Keratinocyte (primary cell): ENCODE measurements at regions not wholly inside any gene's neighbourhood (a gene's known extent, or its start where the extent isn't known, plus 50 kb on each side); places are given as distances from the start of the nearest gene placed in this dataset.

Experiments used
- DNase-seq: peaks from one replicate; pipeline ENCODE4 v3.0.0-alpha.2; 2011; ENCODE audit warnings: low read depth, missing footprints, low spot score
- FAIRE-seq: peaks from 2 replicates; lab custom pipeline; 2011; peaks lifted over from hg19 to GRCh38; lab: Jason Lieb, UNC
- H2AFZ ChIP-seq: 2 replicates; pipeline ENCODE4 v1.6.0; 2012; ENCODE audit warnings: low read length, control low read depth, inconsistent platforms; ENCODE audit not compliant: control insufficient read depth
- H3K27ac ChIP-seq: 2 replicates; pipeline ENCODE4 v1.5.1; 2011; ENCODE audit warnings: low read length; ENCODE audit not compliant: control insufficient read depth, insufficient read depth
- H3K27me3 ChIP-seq: 3 replicates; pipeline ENCODE4 v1.6.0; 2011; ENCODE audit warnings: low read length; ENCODE audit not compliant: control insufficient read depth, insufficient read depth; ENCODE audit errors: extremely low read depth
- H3K36me3 ChIP-seq, 2 experiments: 2 replicates in 1 of 2; 3 replicates in 1 of 2; pipeline ENCODE4 v1.5.1; 2011; ENCODE audit warnings: low read length in 2 of 2, mild to moderate bottlenecking in 1 of 2; ENCODE audit not compliant: control insufficient read depth in 2 of 2, insufficient read depth in 2 of 2; ENCODE audit errors: extremely low read depth in 1 of 2
- H3K4me1 ChIP-seq: 3 replicates; pipeline ENCODE4 v1.5.1; 2011; ENCODE audit warnings: low read length; ENCODE audit not compliant: control insufficient read depth, insufficient read depth; ENCODE audit errors: extremely low read depth
- H3K4me2 ChIP-seq: 3 replicates; pipeline ENCODE4 v1.6.0; 2011; ENCODE audit warnings: low read depth, low read length; ENCODE audit not compliant: control insufficient read depth, insufficient read depth; ENCODE audit errors: extremely low read depth
- H3K4me3 ChIP-seq, 3 experiments: fragments of 200-600 bp in 1 of 3; sonication (generic) in 1 of 3; 2 replicates in 2 of 3; 3 replicates in 1 of 3; pipeline ENCODE4 v1.5.1; 2011 to 2016; ENCODE audit warnings: low read length in 3 of 3, mild to moderate bottlenecking in 3 of 3, control low read depth in 2 of 3, inconsistent platforms in 1 of 3, low read depth in 1 of 3, mixed read lengths in 1 of 3, mixed run types in 1 of 3, moderate library complexity in 1 of 3; ENCODE audit not compliant: control insufficient read depth in 2 of 3, insufficient read depth in 2 of 3; ENCODE audit errors: extremely low read depth in 1 of 3
- H3K79me2 ChIP-seq: 2 replicates; pipeline ENCODE4 v1.6.0; 2012; ENCODE audit warnings: low read length; ENCODE audit not compliant: control insufficient read depth, insufficient read depth
- H3K9ac ChIP-seq: 3 replicates; pipeline ENCODE4 v1.6.0; 2011; ENCODE audit warnings: low read length; ENCODE audit not compliant: control insufficient read depth, insufficient read depth; ENCODE audit errors: extremely low read depth
- H3K9me1 ChIP-seq: 3 replicates; pipeline ENCODE4 v1.6.0; 2011; ENCODE audit warnings: low read length; ENCODE audit not compliant: control insufficient read depth, insufficient read depth; ENCODE audit errors: extremely low read depth
- H3K9me3 ChIP-seq: 2 replicates; pipeline ENCODE4 v1.5.1; 2012; ENCODE audit warnings: low read depth, low read length; ENCODE audit not compliant: control insufficient read depth
- H4K20me1 ChIP-seq: 3 replicates; pipeline ENCODE4 v1.6.0; 2011; ENCODE audit warnings: low read length; ENCODE audit not compliant: control insufficient read depth, insufficient read depth; ENCODE audit errors: extremely low read depth
- EZH2 ChIP-seq: IDR thresholded peaks from one replicate; pipeline ENCODE4 v1.6.1; 2012; ENCODE audit warnings: inconsistent platforms, mild to moderate bottlenecking, low read length, moderate library complexity
- dilution Hi-C: fragments of 300-500 bp; cut with MboI; formaldehyde crosslinking; loops from one replicate; pipeline ENCODE4 v1.7.0; 2020; ENCODE audit warnings: low sequenced_read_pairs; ENCODE audit not compliant: extremely low pct_ligation_motif_present
- TF ChIP-seq, protein P1 (sequence below), 3 experiments: IDR thresholded peaks in 1 of 3; conservative IDR thresholded peaks in 1 of 3; optimal IDR thresholded peaks in 1 of 3; 2 replicates in 2 of 3; 3 replicates in 1 of 3; pipeline versions ENCODE3 to v1.5.1; 2011; ENCODE audit warnings: low read length in 3 of 3, mild to moderate bottlenecking in 3 of 3, moderate library complexity in 2 of 3, control low read depth in 1 of 3, inconsistent platforms in 1 of 3; ENCODE audit not compliant: insufficient read depth in 2 of 3; ENCODE audit errors: extremely low read depth in 1 of 3

DNA sequence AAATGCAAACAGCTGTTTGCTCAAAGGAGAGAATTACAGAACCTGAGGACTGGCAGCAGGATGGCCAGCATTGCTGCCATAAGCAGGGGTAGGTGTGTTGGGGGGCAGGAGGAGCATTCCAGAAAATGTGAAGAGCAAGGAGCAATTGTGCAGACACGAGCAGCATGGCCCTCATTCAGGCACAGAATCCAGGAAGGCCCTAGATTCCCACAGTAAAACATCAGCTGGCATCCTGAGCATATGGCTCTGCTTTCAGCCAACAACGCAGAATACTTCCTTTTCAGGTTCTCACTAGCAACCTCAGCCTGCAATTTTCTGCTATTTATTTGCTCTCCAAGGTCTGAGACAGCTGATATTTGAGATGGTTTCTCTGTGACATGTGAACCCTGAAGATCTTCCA, 243.4 kb upstream of the POU3F2 start:
- Histone ChIP-seq H3K27ac (no peak overlapping the region), H3K79me2 (no peaks in the 10 kb centered on the region), H3K9ac (no peak overlapping the region), H4K20me1 (no peaks in the 10 kb centered on the region), H3K4me2 (no peak overlapping the region), H3K9me1 (no peaks in the 10 kb centered on the region), H2AFZ (no peak overlapping the region), H3K4me3 (no peak overlapping the region), H3K9me3 (no peaks in the 10 kb centered on the region), H3K27me3 (no peaks in the 10 kb centered on the region), H3K36me3 (no peaks in the 10 kb centered on the region), H3K4me1 (no peaks in the 10 kb centered on the region)
- no peak for DNase-seq
- dilution Hi-C loops: no loop called here
- FAIRE-seq: no peak
- TF ChIP-seq, protein P1, sequence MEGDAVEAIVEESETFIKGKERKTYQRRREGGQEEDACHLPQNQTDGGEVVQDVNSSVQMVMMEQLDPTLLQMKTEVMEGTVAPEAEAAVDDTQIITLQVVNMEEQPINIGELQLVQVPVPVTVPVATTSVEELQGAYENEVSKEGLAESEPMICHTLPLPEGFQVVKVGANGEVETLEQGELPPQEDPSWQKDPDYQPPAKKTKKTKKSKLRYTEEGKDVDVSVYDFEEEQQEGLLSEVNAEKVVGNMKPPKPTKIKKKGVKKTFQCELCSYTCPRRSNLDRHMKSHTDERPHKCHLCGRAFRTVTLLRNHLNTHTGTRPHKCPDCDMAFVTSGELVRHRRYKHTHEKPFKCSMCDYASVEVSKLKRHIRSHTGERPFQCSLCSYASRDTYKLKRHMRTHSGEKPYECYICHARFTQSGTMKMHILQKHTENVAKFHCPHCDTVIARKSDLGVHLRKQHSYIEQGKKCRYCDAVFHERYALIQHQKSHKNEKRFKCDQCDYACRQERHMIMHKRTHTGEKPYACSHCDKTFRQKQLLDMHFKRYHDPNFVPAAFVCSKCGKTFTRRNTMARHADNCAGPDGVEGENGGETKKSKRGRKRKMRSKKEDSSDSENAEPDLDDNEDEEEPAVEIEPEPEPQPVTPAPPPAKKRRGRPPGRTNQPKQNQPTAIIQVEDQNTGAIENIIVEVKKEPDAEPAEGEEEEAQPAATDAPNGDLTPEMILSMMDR (optimal IDR thresholded peaks at IDR 0.05 in 1 of 3, IDR thresholded peaks at IDR 0.05 in 1 of 3, conservative IDR thresholded peaks at IDR 0.05 in 1 of 3; ENCODE audit: extremely low read depth in 1 of 3, insufficient read depth in 2 of 3, low read length in 3 of 3): no peak
- TF ChIP-seq EZH2: no peak

DNA sequence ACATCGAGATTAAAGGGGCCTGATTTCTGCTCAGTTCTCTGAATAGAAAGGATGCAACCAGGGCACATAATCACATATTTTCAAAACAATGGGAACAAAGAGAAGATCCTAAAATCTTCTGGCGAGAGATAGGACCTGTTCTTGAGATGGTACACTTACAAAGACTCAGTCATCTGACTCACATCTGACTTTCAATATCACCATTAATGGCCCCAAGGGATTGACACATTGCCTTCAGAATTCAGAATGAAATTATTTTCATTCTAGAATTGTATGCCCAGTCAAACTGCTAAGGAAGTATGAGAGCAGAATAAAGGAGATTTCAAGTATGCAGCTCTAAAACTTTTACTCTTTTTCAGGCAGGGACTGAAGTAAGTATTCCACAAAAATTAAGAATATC, 240.7 kb upstream of the POU3F2 start:
- FAIRE-seq: no peak
- no peaks in the 10 kb centered on the region for H3K4me1 ChIP-seq
- no peaks in the 10 kb centered on the region for H4K20me1 ChIP-seq
- no peaks in the 10 kb centered on the region for H3K79me2 ChIP-seq
- H3K9ac ChIP-seq: no peak overlapping the region
- DNase-seq: no peak
- H3K27me3 ChIP-seq: no peaks in the 10 kb centered on the region
- no peak overlapping the region for H3K4me3 ChIP-seq
- no peaks in the 10 kb centered on the region for H3K9me1 ChIP-seq
- no peak overlapping the region for H3K27ac ChIP-seq
- no peaks in the 10 kb centered on the region for H3K36me3 ChIP-seq
- no peak overlapping the region for H2AFZ ChIP-seq
- H3K4me2 ChIP-seq: no peak overlapping the region
- dilution Hi-C loops: no loop called here
- TF ChIP-seq, protein P1 (optimal IDR thresholded peaks at IDR 0.05 in 1 of 3, IDR thresholded peaks at IDR 0.05 in 1 of 3, conservative IDR thresholded peaks at IDR 0.05 in 1 of 3; ENCODE audit: extremely low read depth in 1 of 3, insufficient read depth in 2 of 3, low read length in 3 of 3): no peak
- no peak for TF ChIP-seq EZH2
- no peaks in the 10 kb centered on the region for H3K9me3 ChIP-seq
